ENCODE measurements at regions not wholly inside any gene's neighbourhood (a gene's known extent, or its start where the extent isn't known, plus 50 kb on each side); places are given as distances from the start of the nearest gene placed in this dataset.
A peak's percentile ranks its signal among the peaks of the same experiment; 100 is the strongest.

DNA sequence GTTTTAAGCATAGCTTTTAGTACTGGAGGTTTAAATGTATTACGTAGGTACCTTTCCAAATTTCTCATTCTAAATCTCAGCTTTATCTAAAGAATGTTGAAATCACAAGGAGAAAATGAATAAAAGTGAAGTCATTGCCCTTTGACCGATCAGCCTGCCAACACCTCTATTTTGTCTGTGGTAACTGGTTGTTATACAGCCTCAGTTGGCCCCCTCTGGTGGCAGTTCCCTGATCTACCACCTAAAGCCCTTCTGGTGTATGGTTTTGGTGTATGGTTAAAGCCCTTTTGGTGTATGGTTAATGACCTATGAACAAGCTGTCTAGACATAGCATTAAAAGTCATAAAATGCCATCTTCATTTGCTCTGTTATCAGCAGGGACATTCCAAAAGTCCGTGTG, 378.2 kb upstream of the AZI2 start:
- ChIA-PET CTCF (interaction anchor here (1.0 to 3.7 kb wide), 6 partner anchors 14 to 405 kb away, joined by 3 to 12 read pairs (median 6); no protein-coding TSS in a partner anchor), POLR2A (no interaction called here)
- DNase-seq (ENCODE audit: extremely low spot score): peak; percentile 24
- TF ChIP-seq CTCF (IDR thresholded peaks at IDR 0.05; ENCODE audit: control extremely low read depth, extremely low read depth, low read depth, missing control alignments): peak; percentile 29

GRCh38 chr3:28727307-28727706, 378.7 kb upstream of the AZI2 start:
- no peak for DNase-seq (ENCODE audit: extremely low spot score)
- ChIA-PET POLR2A (no interaction called here), CTCF (interaction anchor here (0.6 to 3.7 kb wide), 5 partner anchors 14 to 76 kb away, joined by 3 to 12 read pairs (median 6); no protein-coding TSS in a partner anchor)
- TF ChIP-seq CTCF (IDR thresholded peaks at IDR 0.05; ENCODE audit: control extremely low read depth, extremely low read depth, low read depth, missing control alignments): no peak

GRCh38 chr3:28738425-28738824, 389.8 kb upstream of the AZI2 start:
- no peak for TF ChIP-seq CTCF (IDR thresholded peaks at IDR 0.05; ENCODE audit: control extremely low read depth, extremely low read depth, low read depth, missing control alignments)
- ChIA-PET POLR2A (no interaction called here), CTCF (interaction anchor here (1.7 kb wide), 1 partner anchor 12 kb away, joined by 3 read pairs; no protein-coding TSS in a partner anchor)
- no peak for DNase-seq (ENCODE audit: extremely low spot score)

GRCh38 chr3:28739647-28740046, 391.0 kb upstream of the AZI2 start:
- no peak for TF ChIP-seq CTCF (IDR thresholded peaks at IDR 0.05; ENCODE audit: control extremely low read depth, extremely low read depth, low read depth, missing control alignments)
- CTCF ChIA-PET: interaction anchor here (1.7 to 2.3 kb wide), 2 partner anchors 11 to 14 kb away, joined by 3 to 12 read pairs; no protein-coding TSS in a partner anchor

GRCh38 chr3:28743271-28743670, 394.6 kb upstream of the AZI2 start:
- TF ChIP-seq CTCF (IDR thresholded peaks at IDR 0.05; ENCODE audit: control extremely low read depth, extremely low read depth, low read depth, missing control alignments): no peak
- POLR2A ChIA-PET: no interaction called here
- DNase-seq (ENCODE audit: extremely low spot score): no peak
- CTCF ChIA-PET: no interaction called here

More at GRCh38 chr3:28739647-28740046, 391.0 kb upstream of the AZI2 start:
- POLR2A ChIA-PET: no interaction called here
- no peak for DNase-seq (ENCODE audit: extremely low spot score)

DNA sequence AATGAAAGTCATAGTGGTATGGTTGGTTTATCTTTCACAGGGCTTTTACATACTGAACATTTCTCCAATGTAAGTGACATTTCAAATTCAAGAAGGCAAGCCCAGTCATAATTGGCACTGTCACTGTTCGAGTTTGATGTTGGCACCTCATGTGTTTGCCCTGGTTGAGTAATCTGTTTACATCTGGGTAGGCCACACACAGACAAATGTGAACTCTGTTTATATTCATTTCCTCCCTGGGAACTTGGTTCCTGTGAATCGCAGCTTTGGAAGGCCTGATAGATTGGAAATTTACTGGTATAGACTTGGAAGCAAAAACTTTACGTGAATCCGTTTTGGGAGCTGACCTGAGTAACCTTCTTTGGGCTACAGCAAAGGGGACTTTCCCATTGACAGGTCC, 395.2 kb upstream of the AZI2 start:
- POLR2A ChIA-PET: no interaction called here
- no peak for DNase-seq (ENCODE audit: extremely low spot score)
- no peak for TF ChIP-seq CTCF (IDR thresholded peaks at IDR 0.05; ENCODE audit: control extremely low read depth, extremely low read depth, low read depth, missing control alignments)
- CTCF ChIA-PET: interaction anchor here (1.2 kb wide), 1 partner anchor 15 kb away, joined by 4 read pairs; no protein-coding TSS in a partner anchor
